SK-N-SH treated with all-trans-retinoic acid at 6 μM for 48 hours (cell line): ENCODE measurements at regions not wholly inside any gene's neighbourhood (a gene's known extent, or its start where the extent isn't known, plus 50 kb on each side); places are given as distances from the start of the nearest gene placed in this dataset.

ENCODE experiments used
- ATAC-seq: fragments of 200-7000 bp; cut with Tn5 transposase; 3 replicates; pipeline ENCODE4 v1.9.1; 2020; ENCODE audit warnings: mild to moderate bottlenecking, moderate library complexity
- BACH2 ChIP-seq: fragments of 250-450 bp; sonication (Bioruptor Pico); IDR thresholded peaks from 2 replicates; pipeline ENCODE4 v1.9.0; 2021; ENCODE audit warnings: mild to moderate bottlenecking, borderline replicate concordance
- CREB5 ChIP-seq: fragments of 250-450 bp; sonication (Bioruptor Pico); IDR thresholded peaks from 2 replicates; pipeline ENCODE4 v1.5.1; 2020; ENCODE audit warnings: low read depth, mild to moderate bottlenecking, moderate library complexity
- CSDC2 ChIP-seq: fragments of 250-450 bp; sonication (Bioruptor Pico); IDR thresholded peaks from 2 replicates; pipeline ENCODE4 v1.5.0; 2020; ENCODE audit warnings: mild to moderate bottlenecking, moderate library complexity
- CSRNP3 ChIP-seq: fragments of 250-450 bp; sonication (Bioruptor Pico); IDR thresholded peaks from 2 replicates; pipeline ENCODE4 v1.5.1; 2021; ENCODE audit warnings: mild to moderate bottlenecking, moderate library complexity
- ESRRG ChIP-seq: fragments of 250-450 bp; sonication (Bioruptor Pico); IDR thresholded peaks from 2 replicates; pipeline ENCODE4 v1.6.1; 2021; ENCODE audit warnings: mild to moderate bottlenecking
- GLIS3 ChIP-seq: fragments of 250-450 bp; sonication (Bioruptor Pico); IDR thresholded peaks from 2 replicates; pipeline ENCODE4 v1.5.0; 2020; ENCODE audit warnings: mild to moderate bottlenecking, moderate library complexity
- ISL1 ChIP-seq: fragments of 250-450 bp; sonication (Bioruptor Pico); IDR thresholded peaks from 2 replicates; pipeline ENCODE4 v2.1.2; 2022; ENCODE audit warnings: mild to moderate bottlenecking, moderate library complexity
- OSR1 ChIP-seq: fragments of 250-450 bp; sonication (Bioruptor Pico); IDR thresholded peaks from 2 replicates; pipeline ENCODE4 v1.8.0; 2022; ENCODE audit warnings: moderate library complexity, mild to moderate bottlenecking, inconsistent platforms
- PATZ1 ChIP-seq: fragments of 250-450 bp; sonication (Bioruptor Pico); IDR thresholded peaks from 2 replicates; pipeline ENCODE4 v1.8.0; 2020; ENCODE audit warnings: mild to moderate bottlenecking, moderate library complexity, borderline replicate concordance
- POU6F1 ChIP-seq: fragments of 250-450 bp; sonication (Bioruptor Pico); IDR thresholded peaks from 2 replicates; pipeline ENCODE4 v1.8.0; 2021; ENCODE audit warnings: low read depth, mild to moderate bottlenecking, moderate library complexity, borderline replicate concordance
- PPARA ChIP-seq: fragments of 250-450 bp; sonication (Bioruptor Pico); IDR thresholded peaks from 2 replicates; pipeline ENCODE4 v1.5.0; 2020; ENCODE audit warnings: mild to moderate bottlenecking, borderline replicate concordance
- RARB ChIP-seq: fragments of 250-450 bp; sonication (Bioruptor Pico); IDR thresholded peaks from 2 replicates; pipeline ENCODE4 v1.8.0; 2021; ENCODE audit warnings: mild to moderate bottlenecking, moderate library complexity
- SNAI2 ChIP-seq: fragments of 250-450 bp; sonication (Bioruptor Pico); IDR thresholded peaks from 2 replicates; pipeline ENCODE4 v1.5.0; 2020; ENCODE audit warnings: mild to moderate bottlenecking, moderate library complexity
- TOX ChIP-seq: fragments of 250-450 bp; sonication (Bioruptor Pico); IDR thresholded peaks from 2 replicates; pipeline ENCODE4 v1.8.0; 2021; ENCODE audit warnings: mild to moderate bottlenecking, moderate library complexity, borderline replicate concordance
- TSHZ2 ChIP-seq: fragments of 250-450 bp; sonication (Bioruptor Pico); IDR thresholded peaks from 2 replicates; pipeline ENCODE4 v1.5.0; 2020; ENCODE audit warnings: mild to moderate bottlenecking, moderate library complexity
- ZFP3 ChIP-seq: fragments of 250-450 bp; sonication (Bioruptor Pico); IDR thresholded peaks from 2 replicates; pipeline ENCODE4 v1.5.0; 2020; ENCODE audit warnings: mild to moderate bottlenecking, moderate library complexity
- ZFP30 ChIP-seq: fragments of 450-650 bp; formaldehyde crosslinking; IDR thresholded peaks from 2 replicates; pipeline ENCODE4 v1.5.0; 2022; ENCODE audit warnings: mild to moderate bottlenecking, moderate library complexity
- ZNF70 ChIP-seq: fragments of 450-650 bp; formaldehyde crosslinking; IDR thresholded peaks from 2 replicates; pipeline ENCODE4 v1.5.0; 2020; ENCODE audit warnings: mild to moderate bottlenecking, moderate library complexity
- ZNF8 ChIP-seq: fragments of 450-650 bp; formaldehyde crosslinking; IDR thresholded peaks from 2 replicates; pipeline ENCODE4 v1.5.0; 2020; ENCODE audit warnings: mild to moderate bottlenecking, moderate library complexity

GRCh38 chr3:59288951-59289350 is 239.1 kb upstream of the CFAP20DC start:
- no peak for TF ChIP-seq TSHZ2 (CRISPR knock-in tag)
- TF ChIP-seq CREB5 (CRISPR knock-in tag): no peak
- no peak for TF ChIP-seq ESRRG
- no peak for TF ChIP-seq OSR1 (CRISPR knock-in tag)
- TF ChIP-seq GLIS3: no peak
- no peak for TF ChIP-seq ZNF8 (CRISPR knock-in tag)
- ATAC-seq: no peak

GRCh38 chr3:59286791-59287531 is 237.1 kb upstream of the CFAP20DC start:
- no peak for ATAC-seq
- TF ChIP-seq POU6F1 (CRISPR knock-in tag) (no peak), PPARA (CRISPR knock-in tag) (no peak), CSDC2 (no peak), TOX (CRISPR knock-in tag) (no peak), OSR1 (CRISPR knock-in tag) (no peak), PATZ1 (CRISPR knock-in tag) (no peak), SNAI2 (CRISPR knock-in tag) (no peak), ZNF8 (CRISPR knock-in tag) (no peak), ESRRG (no peak), ZFP30 (CRISPR knock-in tag) (no peak), CREB5 (CRISPR knock-in tag) (no peak), GLIS3 (no peak), RARB (CRISPR knock-in tag) (no peak), BACH2 (CRISPR knock-in tag) (no peak), ISL1 (CRISPR knock-in tag) (no peak), CSRNP3 (no peak)

- TF ChIP-seq TSHZ2 (CRISPR knock-in tag) (no peak), SNAI2 (CRISPR knock-in tag) (no peak), ZFP3 (CRISPR knock-in tag) (no peak), CSDC2 (no peak), CREB5 (CRISPR knock-in tag) (no peak), ZFP30 (CRISPR knock-in tag) (no peak), PPARA (CRISPR knock-in tag) (no peak), ZNF8 (CRISPR knock-in tag) (no peak), RARB (CRISPR knock-in tag) (no peak), BACH2 (CRISPR knock-in tag) (no peak), ZNF70 (no peak)
- no peak for ATAC-seq
These were observed 235.7 kb upstream of the CFAP20DC start for GRCh38 chr3:59285560-59285959.
